HL-60 (cell line): ENCODE measurements at regions not wholly inside any gene's neighbourhood (a gene's known extent, or its start where the extent isn't known, plus 50 kb on each side); places are given as distances from the start of the nearest gene placed in this dataset.

Experiments
- GABPA ChIP-seq: IDR thresholded peaks from 2 replicates; pipeline ENCODE4 v1.6.1; 2012; ENCODE audit warnings: low read depth
- POLR2AphosphoS5 ChIP-seq: IDR thresholded peaks from 2 replicates; pipeline ENCODE4 v1.6.1; 2012; ENCODE audit warnings: low read depth
- SPI1 ChIP-seq: IDR thresholded peaks from 2 replicates; pipeline ENCODE4 v1.6.1; 2012; ENCODE audit warnings: low read depth, mild to moderate bottlenecking, borderline replicate concordance
- TF ChIP-seq, protein P1 (sequence below): IDR thresholded peaks from one replicate; pipeline ENCODE4 v1.5.1; 2011; ENCODE audit warnings: low read length, control low read depth, inconsistent platforms; ENCODE audit not compliant: insufficient read depth

DNA sequence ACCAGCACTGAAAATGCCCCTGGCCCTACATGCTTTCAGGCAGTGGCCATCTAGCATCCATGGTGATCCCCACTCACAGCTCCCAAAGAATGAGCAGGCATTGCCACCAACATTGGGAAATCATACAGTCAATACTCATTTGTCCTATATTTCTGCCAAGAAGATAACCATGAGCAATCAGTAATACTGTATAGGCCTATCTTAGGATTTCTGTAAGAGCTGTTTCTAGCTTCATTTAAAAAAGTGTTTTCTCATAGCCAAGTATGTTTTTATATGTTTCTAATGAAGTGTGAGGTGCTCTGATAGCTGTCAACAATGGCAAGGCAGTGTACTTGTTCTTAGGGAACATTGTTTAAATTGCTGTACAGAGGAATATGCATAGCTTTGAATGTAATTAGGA lies 428.7 kb downstream of the FGF9 start:
- TF ChIP-seq POLR2AphosphoS5, result no peak
- TF ChIP-seq, protein P1, sequence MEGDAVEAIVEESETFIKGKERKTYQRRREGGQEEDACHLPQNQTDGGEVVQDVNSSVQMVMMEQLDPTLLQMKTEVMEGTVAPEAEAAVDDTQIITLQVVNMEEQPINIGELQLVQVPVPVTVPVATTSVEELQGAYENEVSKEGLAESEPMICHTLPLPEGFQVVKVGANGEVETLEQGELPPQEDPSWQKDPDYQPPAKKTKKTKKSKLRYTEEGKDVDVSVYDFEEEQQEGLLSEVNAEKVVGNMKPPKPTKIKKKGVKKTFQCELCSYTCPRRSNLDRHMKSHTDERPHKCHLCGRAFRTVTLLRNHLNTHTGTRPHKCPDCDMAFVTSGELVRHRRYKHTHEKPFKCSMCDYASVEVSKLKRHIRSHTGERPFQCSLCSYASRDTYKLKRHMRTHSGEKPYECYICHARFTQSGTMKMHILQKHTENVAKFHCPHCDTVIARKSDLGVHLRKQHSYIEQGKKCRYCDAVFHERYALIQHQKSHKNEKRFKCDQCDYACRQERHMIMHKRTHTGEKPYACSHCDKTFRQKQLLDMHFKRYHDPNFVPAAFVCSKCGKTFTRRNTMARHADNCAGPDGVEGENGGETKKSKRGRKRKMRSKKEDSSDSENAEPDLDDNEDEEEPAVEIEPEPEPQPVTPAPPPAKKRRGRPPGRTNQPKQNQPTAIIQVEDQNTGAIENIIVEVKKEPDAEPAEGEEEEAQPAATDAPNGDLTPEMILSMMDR, result no peak
- TF ChIP-seq GABPA, result no peak
- TF ChIP-seq SPI1, result no peak
